HG02759 (cell line): ENCODE measurements at regions not wholly inside any gene's neighbourhood (a gene's known extent, or its start where the extent isn't known, plus 50 kb on each side); places are given as distances from the start of the nearest gene placed in this dataset.
"Not testable (repeated sequence)": the region's sequence is repeated elsewhere in the genome, so short reads cannot be mapped to it uniquely, and the experiment has no call there.

Experiments used
- ATAC-seq: cut with Tn5 transposase; IDR thresholded peaks from one replicate; pipeline ENCODE4 v1.9.1; 2021; ENCODE audit warnings: mild to moderate bottlenecking, moderate library complexity; ENCODE audit not compliant: unreplicated experiment

DNA sequence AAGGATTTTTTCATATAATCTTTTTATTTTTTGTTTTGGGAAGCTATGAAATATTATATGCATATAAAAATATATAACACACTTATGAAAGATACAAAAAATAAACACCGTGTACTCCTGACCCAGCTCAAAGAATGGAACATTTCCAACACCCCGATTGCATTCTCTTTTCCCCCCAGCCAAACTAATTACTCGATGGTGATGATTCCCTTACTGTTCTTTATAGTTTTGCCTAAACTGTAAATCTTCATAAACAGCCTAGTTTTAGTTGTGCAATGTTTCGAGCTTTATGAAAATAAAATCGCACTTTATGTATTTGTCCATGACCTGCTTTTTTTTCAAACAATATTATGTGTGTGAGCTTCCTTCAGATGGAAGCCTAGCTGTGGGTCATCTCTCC lies 352.0 kb upstream of the KAZN start:
- no peak for ATAC-seq

DNA sequence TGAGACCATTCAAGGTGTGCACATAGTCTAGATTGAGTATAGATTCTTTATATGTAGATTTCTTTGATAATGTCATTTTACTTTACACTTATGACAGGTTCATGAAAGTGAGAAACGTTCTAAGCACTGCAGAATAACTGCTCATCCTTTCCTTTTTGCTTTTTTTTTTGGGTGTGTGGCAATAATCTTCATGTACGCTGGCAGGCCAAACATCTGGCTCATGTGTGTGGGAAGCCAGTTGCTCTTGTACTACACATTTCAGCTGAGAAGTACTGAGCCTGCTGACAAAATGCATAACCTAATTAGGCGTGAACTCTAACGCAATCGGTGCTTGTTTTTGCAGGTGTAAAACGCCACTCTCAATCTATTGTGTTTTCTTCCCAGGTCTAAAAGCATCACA lies 350.8 kb upstream of the KAZN start:
- no peak for ATAC-seq

DNA sequence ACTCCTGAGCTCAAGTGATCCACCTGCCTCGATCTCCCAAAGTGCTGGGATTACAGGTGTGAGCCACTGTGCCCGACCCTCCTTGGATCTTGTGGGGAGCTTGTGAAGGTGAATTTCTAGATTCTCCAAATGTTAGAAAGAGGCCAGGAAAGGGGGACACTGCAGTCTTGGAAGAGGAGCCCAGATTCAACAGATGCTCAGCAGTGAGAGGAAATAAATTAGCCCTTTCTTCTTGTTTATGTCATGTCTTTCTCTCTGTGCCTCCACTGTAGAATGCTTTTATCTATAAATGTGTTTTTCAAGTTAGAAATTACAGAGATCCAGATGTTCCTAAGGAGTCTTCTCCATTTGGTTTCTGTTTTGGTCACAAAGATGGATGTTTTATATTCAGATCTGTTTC lies 346.6 kb upstream of the KAZN start:
- no peak for ATAC-seq

DNA sequence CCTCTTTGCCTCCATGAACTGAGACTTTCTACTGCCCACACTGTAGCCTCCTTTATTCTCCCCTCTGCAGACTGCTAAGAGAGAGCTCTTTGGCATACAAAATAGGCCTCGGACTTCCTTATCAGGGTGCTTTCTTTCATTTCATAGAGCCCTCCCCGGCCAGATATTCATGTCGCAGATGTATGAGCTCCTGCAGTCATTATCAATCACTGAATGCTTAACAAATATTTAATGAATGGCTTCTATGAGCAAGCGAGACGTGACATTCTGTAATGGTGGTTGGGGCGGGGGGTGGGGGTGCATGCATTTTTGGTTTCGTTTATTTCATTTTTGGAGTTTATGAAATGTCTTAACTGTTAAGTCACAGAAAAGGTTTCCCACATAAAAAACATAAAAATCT lies 344.8 kb upstream of the KAZN start:
- no peak for ATAC-seq

DNA sequence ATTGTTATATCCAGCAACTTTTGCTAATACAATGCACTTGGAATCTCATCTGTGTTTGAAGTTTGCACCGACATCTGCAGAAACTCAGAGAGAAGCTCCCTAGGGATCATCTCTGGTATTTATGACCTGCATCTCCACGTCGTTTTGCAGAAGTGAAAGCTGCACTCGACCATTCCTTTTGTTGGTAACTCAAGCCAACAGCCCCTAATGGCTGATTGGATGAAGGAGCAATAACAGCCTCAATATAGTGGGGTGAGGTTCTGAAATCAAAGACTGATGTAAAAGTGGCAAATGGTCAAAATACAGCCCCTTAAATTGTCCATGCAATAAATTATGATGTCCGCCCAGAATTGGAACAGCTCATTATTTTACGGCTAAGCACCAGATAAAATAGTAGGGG lies 344.2 kb upstream of the KAZN start:
- no peak for ATAC-seq

DNA sequence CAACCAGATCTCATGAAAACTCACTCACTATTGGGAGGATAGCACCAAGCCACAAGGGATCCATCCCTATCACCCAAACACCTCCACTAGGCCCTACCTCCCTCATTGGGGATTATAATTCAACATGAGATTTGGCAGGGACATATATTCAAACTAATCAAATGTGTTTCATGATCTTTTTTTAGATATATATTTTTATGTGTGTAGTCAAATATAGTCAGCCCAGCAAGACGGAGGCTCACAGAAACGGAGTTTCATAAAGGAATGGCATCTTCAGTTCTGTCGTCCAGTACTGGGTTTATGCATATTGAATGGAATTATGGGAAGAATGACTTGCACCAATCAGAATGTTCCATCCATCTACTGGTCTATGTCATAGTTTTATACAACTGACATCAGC lies 343.3 kb upstream of the KAZN start:
- no peak for ATAC-seq

DNA sequence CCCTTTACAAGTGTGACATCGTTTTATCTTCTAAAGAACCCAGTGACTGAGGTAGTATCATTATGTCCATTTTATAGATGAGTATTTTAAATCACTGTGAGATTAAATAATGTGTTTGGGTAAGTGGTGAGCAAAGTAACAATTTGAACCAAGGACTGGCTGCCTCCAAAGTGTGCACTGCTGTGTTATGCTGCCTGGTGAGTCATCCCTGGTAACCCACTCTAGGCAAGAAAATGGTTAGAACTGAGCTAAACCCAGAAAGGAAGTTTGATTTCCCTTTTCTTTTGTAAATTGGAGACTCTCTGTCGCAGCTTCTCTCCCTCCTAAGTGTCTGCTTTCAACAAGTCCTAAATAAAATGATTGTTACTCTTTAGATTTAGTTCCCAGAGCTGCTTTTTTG lies 342.8 kb upstream of the KAZN start:
- ATAC-seq, result no peak

DNA sequence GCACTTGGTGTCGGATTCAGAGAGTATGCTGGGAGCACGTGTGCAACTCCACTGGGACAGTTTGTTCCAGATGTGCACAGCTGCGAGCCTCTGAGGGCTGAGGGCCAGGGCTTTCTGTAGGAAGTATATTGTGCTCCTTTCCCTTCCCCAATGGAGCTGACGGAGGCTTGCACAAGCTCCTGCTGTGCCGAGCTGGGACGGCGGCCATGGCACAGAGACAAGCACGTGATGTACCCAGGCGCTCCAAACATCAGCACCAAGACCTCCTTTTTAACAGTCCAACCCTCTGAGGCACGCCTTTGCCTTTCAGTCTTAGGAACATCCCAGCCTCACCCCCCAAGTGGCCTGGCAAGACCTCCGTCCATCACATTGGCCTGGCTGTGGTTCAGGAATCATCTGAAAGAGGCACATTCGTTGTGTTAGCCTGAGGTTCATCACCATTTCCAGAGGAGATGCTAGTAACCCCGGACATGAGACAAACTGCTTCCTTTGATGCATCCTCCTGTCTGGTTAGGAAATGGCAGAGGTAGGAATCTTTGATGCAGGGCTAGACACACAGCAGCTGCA lies 339.2 kb upstream of the KAZN start:
- ATAC-seq, result no peak

DNA sequence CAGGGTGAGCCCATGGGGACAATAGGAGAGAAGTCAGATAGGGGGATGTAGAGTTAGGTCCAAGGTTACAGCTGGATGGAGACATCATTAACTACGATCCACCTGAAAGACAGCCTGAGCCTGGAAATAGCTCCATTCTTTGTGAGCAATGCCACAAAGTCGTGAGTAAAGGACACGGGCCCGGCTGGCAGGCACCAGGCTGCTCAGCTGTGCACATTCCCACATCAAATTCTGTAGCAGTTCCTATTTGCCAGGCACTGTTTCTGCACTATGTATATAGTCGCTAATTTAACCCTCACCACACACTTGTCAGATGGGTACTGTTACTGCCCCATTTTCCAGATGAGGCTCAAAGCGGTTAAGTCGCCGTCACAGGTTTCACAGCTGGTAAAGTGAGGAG lies 338.0 kb upstream of the KAZN start:
- ATAC-seq, result no peak

DNA sequence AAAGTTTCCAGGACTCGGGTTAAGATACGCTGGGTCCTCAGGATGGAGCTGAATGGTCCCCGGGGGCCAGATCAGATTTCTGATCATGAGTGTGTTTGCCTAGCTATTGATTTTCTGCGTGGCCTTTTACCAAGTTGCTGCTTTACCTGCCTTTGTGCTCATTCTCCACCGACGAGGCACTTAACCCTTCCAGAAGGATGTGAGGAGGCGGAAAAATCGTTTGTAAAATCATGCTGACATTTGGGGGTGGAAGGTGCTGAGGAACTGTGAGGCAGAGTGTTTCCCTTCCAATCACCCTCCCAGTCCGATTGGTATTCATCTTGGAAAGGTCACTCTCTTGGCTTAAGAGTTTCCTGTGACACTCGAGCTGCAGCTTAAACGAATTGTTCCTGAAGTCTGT lies 337.1 kb upstream of the KAZN start:
- ATAC-seq, result no peak

DNA sequence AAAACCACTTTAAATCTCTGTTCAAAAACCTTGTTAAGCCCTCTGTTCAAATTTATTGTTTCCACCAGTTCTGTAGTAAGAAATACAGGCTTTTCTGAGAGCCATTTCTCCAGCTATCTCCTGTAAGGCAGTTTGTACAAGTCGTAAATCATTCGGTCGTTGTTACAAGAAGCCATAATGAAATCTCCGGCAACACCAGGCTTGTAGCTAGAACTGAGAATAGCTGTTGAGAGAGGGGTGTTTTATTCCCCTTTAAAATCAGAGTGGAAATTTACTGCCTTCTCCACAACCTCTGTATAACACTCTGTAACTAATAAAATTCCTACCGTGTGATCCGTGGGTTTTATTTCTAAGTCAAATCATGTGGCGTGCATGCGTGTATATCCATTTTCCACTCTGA lies 335.8 kb upstream of the KAZN start:
- no peak for ATAC-seq

DNA sequence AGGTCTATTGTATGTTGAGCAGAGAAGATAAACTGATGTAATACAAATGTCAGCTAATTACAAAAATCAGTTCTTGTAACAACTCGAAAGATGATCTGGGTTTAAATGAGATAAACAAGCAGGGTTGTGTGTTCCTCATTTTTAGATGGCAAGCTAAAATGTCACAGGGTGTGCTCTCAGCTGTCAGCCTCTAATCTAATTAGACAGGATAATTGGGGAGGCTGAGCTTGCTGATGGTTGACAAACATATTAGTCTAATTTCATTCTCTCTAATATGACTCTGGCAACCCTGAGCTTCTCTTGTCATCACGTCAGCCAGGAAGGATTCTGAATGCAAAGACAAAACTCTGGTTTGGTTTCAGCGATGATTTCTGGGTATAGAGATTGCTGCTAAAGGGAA lies 335.3 kb upstream of the KAZN start:
- no peak for ATAC-seq

DNA sequence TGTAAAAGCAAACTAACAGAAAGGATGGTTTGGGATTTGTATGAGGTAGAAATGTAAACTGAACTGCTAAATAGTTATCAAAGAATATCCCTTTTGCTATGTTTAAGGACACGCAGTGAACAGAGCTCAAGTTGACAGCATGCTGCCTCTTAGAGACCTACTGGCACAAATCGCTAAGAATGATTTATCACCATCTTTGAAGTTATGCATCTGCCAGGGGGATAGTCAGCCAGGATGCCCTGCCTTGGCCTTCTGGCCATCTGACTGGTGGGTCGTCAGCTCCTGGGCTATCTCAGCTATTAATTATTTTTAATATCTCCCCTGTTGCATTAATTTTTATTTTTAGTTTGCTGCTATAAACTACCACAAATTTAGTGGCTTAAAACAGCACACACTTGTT lies 334.8 kb upstream of the KAZN start:
- ATAC-seq, result no peak

DNA sequence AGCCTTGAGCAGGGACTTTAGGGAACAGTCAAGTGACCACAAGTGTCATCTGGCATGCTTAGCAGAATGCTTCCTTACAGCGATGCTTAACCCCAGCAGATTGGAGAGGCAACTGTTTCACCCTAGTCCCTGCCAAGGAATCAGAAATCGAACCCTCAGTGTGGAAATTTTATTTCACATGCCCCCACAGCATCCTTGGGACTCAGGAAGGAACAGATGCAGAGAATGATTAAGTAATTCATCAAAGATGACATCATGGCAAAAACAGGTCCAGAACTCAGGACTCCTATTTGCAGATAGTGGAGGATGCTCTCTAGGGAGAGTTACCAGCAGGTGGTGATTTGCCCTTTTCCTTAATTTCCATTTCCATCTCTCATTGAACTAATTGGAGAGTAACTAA lies 333.0 kb upstream of the KAZN start:
- no peak for ATAC-seq

DNA sequence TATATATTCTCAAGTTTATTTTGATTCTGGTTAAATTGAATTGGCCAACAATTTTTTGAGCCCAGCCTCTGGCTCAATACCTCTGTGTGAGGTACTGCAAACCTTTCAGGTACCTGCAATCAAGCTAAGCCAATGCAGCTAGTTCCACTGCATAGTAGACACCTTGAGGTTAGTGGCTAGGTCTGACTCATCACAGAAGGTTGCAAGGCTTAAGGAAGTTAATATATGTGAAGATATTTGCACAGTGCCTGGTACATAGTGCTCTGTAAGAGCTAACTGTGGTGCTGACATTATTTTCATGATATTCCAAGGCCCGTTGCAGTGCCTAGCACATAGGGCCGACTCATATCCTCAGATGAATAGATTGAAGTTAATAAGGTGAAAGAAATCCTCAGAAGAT lies 330.5 kb upstream of the KAZN start:
- no peak for ATAC-seq

DNA sequence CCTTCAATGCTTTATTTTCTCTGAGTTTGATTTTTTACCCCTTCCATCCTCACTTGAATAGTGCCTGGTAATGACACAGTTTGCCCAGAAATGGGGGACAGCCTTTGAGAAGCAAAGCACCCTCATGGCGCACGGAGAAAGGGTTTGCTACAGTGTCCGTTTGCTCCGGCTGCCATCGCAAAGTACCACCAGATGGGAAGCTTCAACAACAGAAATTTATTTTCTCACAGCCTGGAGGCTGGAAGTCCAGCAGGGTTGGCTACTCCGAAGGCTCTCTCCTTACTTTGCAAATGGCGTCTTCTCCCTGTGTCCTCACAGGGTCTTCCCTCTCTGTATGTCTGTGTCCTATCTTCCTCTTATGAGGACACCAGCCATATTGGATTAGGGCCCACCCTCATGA lies 327.7 kb upstream of the KAZN start:
- ATAC-seq, result no peak

DNA sequence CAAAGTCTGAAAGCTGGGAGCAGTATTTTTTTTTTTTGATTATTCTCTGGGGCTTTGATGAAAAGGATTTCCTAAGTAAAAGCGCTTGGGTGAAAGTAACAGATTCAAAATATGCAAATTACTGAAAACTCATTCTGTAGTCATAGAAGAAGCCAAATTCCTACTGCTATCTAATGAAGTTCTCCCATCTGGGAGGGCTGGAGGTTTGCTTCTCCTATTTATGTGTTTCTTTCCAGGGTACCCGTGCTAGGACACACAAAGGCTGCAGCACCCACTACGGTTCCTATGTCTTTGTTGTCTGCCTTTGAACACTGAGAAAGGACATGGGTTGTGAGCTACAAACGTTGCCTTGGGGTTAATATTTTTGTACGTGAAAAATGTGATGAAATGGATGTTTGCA lies 324.7 kb upstream of the KAZN start:
- ATAC-seq, result no peak

DNA sequence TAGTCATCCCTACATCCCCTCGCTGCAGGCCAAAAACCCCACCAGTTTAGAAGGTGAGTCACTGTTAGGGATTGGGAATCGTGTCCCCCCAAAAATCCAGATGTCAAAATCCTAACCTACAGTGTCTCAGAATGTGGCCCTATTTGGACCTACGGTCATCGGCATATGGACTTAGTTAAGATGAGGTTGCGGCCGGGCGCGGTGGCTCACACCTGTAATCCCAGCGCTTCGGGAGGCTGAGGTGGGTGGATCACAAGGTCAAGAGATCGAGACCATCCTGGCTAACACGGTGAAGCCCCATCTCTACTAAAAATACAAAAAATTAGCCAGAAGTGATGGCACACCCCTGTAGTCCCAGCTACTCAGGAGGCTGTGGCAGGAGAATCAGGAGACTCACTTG lies 318.6 kb upstream of the KAZN start:
- ATAC-seq, result not testable (repeated sequence)

DNA sequence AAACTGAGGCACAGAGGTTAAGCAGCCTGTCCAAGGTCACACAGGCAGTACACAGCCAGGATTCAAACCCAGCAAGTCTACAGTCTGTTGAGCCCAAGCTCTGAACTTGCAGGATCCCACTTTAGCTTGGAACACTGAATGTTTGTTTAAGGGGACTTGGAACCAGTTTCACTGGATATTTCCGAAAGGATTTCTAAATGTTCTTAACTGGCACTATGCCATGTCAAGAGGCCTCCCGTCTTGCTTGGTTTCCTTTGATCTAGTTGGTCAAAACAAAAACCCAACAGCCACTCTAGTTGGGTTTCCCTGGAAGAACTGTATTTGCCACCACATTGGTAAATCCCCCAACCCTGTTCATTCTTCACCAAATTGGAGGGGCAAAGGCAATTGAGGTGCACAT lies 317.6 kb upstream of the KAZN start:
- ATAC-seq, result no peak

DNA sequence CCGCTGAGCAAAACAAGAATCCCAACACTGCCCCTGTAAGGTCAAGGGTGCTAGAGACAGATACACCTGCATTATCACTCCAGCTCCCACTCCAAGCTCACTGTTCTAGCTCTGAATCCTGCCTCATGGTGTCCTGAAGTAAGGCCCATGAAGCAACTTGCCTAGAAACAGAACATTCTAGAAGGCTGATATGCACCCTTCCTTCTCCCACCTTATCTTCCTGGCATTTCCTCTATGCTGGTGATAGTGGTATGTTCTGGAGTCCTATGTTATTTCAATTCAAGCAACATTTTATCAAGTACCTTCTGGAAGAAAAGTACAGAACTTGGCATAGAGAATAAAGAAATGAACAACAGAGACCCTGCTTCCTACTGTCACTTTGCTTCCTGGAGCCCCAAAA lies 317.1 kb upstream of the KAZN start:
- no peak for ATAC-seq

DNA sequence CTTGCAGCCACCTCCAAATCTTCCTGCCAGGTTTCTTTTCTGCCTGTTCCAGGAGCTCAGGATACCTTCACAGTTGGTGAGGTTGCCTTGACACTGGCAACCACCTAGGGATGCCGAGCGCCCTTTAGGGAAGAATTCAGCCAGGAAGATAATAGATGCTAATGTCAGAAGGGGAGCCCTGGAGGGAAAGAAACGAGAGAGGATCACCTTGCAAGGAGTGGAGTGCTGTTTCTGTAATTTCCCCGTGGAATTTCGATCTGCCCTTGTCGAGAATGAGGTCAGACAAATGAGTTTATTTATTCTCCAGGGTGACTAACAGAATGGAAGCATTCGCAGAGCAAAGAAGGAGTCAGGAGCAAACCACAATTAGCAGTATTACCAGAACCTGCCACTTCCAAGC lies 315.8 kb upstream of the KAZN start:
- ATAC-seq, result no peak

DNA sequence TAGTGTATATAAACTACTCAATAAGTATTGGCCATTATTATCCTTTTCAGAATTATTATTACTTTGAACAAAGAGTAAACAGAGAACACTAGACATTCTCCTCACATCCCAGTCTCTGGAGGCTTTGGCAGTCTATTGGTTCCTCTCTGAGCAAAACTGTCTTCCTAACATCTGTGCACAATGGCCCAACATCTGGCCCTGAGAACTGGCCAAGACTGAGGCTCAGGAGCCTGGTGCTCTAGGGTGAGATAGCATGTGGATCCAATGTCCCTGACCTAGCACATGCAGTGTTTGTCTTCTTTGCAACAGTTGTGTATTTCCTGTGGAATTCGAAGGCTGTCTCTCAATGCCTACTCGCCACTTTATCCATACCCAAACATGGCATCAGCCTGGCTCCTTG lies 313.2 kb upstream of the KAZN start:
- ATAC-seq, result no peak

DNA sequence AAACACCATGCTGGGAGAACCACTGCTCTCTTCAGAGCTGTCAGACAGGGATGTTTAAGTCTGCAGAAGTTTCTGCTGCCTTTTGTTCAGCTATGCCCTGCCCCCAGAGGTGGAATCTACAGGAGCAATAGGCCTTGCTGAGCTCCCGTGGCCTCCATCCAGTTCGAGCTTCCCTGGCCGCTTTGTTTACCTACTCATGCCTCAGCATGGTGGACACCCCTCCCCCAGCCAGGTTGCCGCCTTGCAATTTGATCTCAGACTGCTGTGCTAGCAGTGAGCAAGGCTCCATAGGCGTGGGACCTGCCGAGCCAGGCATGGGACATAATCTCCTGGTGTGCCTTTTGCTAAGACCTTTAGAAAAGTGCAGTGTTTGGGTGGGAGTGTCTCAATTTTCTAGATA lies 307.3 kb upstream of the KAZN start:
- not testable (repeated sequence) for ATAC-seq

DNA sequence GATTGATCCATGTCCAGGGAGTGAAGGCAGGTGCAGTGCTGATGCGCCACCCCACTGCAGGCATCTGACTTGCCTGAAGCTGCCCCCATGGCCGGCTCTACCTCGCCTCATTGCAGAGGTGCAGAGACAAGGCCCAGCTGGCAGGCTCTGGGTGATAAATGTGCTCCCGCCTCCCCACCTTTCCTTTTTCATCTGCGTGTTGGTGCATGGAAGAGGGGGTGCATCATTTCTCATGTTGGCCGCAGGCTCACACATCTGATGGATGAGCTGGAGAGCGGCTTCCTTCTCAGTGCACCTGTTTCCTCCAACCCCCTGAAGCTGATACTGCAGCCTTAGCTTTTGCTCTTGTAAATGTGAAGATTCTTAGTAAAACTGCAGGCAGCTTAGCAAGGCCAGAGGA lies 306.0 kb upstream of the KAZN start:
- ATAC-seq, result no peak
